ENCODE measurements at regions not wholly inside any gene's neighbourhood (a gene's known extent, or its start where the extent isn't known, plus 50 kb on each side); places are given as distances from the start of the nearest gene placed in this dataset.
A peak's percentile ranks its signal among the peaks of the same experiment; 100 is the strongest.

GRCh38 chr6:82584856-82585255 lies 221.2 kb downstream of the TPBG start:
- in situ Hi-C loops (cut with HindIII; ENCODE audit: low pct_unique_long_range_greater_than_20kb, low sequenced_read_pairs) (no loop called here), intact Hi-C loops (cut with micrococcal nuclease; ENCODE audit: unreplicated experiment) (loop anchor here (5.0 kb wide), 1 partner anchor 313 kb away; no protein-coding TSS in a partner anchor)
- H3K36me3 ChIP-seq (ENCODE audit: control insufficient read depth, insufficient read depth, low read length), result no peaks in the 10 kb centered on the region
- BruUV-seq (replicated peaks), result no TSS peak
- H3K27ac ChIP-seq (ENCODE audit: low read length), result no peak overlapping the region
- TF ChIP-seq TCF7L2 (IDR thresholded peaks at IDR 0.05; ENCODE audit: low read depth, low read length) (no peak), REST (IDR thresholded peaks at IDR 0.05; ENCODE audit: insufficient read depth in 1 of 2, low read depth in 2 of 2, low read length in 1 of 2) (no peak), SIN3A (IDR thresholded peaks at IDR 0.05; ENCODE audit: borderline replicate concordance, insufficient read depth, low read depth, low read length) (no peak), CTCF (IDR thresholded peaks at IDR 0.05) (no peak), POLR2AphosphoS5 (IDR thresholded peaks at IDR 0.05; ENCODE audit: low read depth, low read length) (no peak)
- CTCF ChIA-PET, result no interaction called here
- H3K27me3 ChIP-seq (ENCODE audit: control insufficient read depth, insufficient read depth, low read length), result no peaks in the 10 kb centered on the region
- ATAC-seq, result no peak
- no peak for DNase-seq (ENCODE audit: low read depth, low spot score)
- no peak overlapping the region for H3K4me3 ChIP-seq (ENCODE audit: low read depth in 2 of 2, low read length in 2 of 2)
- no peaks in the 10 kb centered on the region; the same call in 1 of the 2 replicates for H3K4me1 ChIP-seq (ENCODE audit: control insufficient read depth, insufficient read depth, low read length)
- POLR2A ChIA-PET, result no interaction called here
- no peaks in the 10 kb centered on the region for H3K9me3 ChIP-seq (ENCODE audit: control insufficient read depth, insufficient read depth, low read depth, low read length)

DNA sequence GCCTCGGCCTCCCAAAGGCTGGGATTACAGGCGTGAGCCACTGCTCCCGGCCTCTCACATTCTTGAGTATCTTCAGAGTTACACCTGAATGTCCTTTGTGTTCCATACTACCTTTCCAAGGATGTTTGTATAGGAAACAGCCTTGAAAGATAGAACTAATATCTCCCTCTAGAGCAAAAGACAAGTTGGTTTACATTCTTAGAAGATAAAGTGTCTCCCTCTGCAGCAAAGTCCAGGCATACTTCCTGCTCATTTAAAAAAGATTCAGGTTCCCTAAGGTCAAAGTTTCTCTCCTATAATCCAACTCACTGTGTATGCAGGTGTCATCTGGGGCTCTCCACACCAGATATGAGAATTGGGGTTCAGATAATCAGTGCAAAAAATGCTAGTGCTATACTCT lies 224.4 kb downstream of the TPBG start:
- Histone ChIP-seq H3K27ac (ENCODE audit: low read length) (no peak overlapping the region), H3K4me3 (ENCODE audit: low read depth in 2 of 2, low read length in 2 of 2) (no peak overlapping the region), H3K9me3 (ENCODE audit: control insufficient read depth, insufficient read depth, low read depth, low read length) (no peaks in the 10 kb centered on the region), H3K4me1 (ENCODE audit: control insufficient read depth, insufficient read depth, low read length) (no peaks in the 10 kb centered on the region; the same call in 1 of the 2 replicates), H3K27me3 (ENCODE audit: control insufficient read depth, insufficient read depth, low read length) (no peaks in the 10 kb centered on the region), H3K36me3 (ENCODE audit: control insufficient read depth, insufficient read depth, low read length) (no peaks in the 10 kb centered on the region)
- no peak for DNase-seq (ENCODE audit: low read depth, low spot score)
- ChIA-PET POLR2A (no interaction called here), CTCF (no interaction called here)
- intact Hi-C loops (cut with micrococcal nuclease; ENCODE audit: unreplicated experiment), result loop anchor here (5.0 kb wide), 1 partner anchor 316 kb away; no protein-coding TSS in a partner anchor
- BruUV-seq (replicated peaks), result no TSS peak
- no peak for ATAC-seq
- in situ Hi-C loops (cut with HindIII; ENCODE audit: low pct_unique_long_range_greater_than_20kb, low sequenced_read_pairs), result no loop called here
- 0 out of 2 replicates have a peak, but pooled peaks have one; percentile 6 for TF ChIP-seq CTCF (IDR thresholded peaks at IDR 0.05)
- TF ChIP-seq REST (IDR thresholded peaks at IDR 0.05; ENCODE audit: insufficient read depth in 1 of 2, low read depth in 2 of 2, low read length in 1 of 2), result no peak
